CD4-positive, alpha-beta T cell treated with Interleukin-4 for 1 hour (primary cell): ENCODE measurements at regions not wholly inside any gene's neighbourhood (a gene's known extent, or its start where the extent isn't known, plus 50 kb on each side); places are given as distances from the start of the nearest gene placed in this dataset.
A peak's percentile ranks its signal among the peaks of the same experiment; 100 is the strongest.
"Not testable (repeated sequence)": the region's sequence is repeated elsewhere in the genome, so short reads cannot be mapped to it uniquely, and the experiment has no call there.

Source experiments
- DNase-seq, 2 donors: peaks; one replicate each; pipeline ENCODE4 v3.0.0-alpha.2; 2020 to 2022

DNA sequence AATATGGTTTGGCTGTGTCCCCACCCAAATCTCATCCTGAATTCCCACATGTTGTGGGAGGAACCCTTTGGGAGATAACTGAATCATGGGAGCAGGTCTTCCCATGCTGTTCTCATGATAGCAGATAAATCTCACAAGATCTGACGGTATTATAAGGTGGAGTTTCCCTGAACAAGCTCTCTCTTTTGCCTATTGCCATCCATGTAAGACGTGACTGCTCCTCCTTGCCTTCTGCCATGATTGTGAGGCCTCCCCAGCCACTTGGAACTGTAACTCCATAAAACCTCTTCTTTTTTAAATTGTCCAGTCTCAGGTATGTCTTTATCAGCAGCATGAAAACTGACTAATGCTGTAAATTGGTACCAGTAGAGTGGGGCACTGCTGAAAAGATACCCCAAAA is 103.3 kb upstream of the LYPLAL1 start:
- DNase-seq, result not testable (repeated sequence)

DNA sequence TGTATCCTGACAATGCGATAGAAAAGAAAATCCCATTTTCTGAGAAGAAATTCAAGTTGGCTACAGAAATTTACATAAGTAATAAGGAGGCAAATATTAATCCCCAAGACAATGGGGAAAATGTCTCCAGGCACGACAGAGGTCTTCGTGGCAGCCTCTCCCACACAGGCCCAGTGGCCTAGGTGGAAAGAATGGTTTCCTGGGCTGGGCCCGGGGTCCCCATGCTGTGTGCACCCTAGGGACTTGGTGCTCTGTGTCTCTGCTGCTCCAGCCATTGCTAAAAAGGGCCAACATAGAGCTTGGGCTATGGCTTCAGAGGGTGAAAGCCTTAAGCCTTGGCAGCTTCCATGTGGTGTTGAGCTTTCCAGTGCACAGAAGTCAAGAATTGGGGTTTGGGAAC is 102.5 kb upstream of the LYPLAL1 start:
- DNase-seq, result no peak

- no peak for DNase-seq
Observed at GRCh38 chr1:219072329-219072728, 101.3 kb upstream of the LYPLAL1 start.

GRCh38 chr1:219074084-219074728 is 99.5 kb upstream of the LYPLAL1 start:
- no peak for DNase-seq

GRCh38 chr1:219075121-219075879 is 98.4 kb upstream of the LYPLAL1 start:
- no peak for DNase-seq

- DNase-seq, result no peak
Observed at GRCh38 chr1:219076326-219076937, 97.2 kb upstream of the LYPLAL1 start.

GRCh38 chr1:219077767-219078166 is 95.9 kb upstream of the LYPLAL1 start:
- DNase-seq, result not testable (repeated sequence)

DNA sequence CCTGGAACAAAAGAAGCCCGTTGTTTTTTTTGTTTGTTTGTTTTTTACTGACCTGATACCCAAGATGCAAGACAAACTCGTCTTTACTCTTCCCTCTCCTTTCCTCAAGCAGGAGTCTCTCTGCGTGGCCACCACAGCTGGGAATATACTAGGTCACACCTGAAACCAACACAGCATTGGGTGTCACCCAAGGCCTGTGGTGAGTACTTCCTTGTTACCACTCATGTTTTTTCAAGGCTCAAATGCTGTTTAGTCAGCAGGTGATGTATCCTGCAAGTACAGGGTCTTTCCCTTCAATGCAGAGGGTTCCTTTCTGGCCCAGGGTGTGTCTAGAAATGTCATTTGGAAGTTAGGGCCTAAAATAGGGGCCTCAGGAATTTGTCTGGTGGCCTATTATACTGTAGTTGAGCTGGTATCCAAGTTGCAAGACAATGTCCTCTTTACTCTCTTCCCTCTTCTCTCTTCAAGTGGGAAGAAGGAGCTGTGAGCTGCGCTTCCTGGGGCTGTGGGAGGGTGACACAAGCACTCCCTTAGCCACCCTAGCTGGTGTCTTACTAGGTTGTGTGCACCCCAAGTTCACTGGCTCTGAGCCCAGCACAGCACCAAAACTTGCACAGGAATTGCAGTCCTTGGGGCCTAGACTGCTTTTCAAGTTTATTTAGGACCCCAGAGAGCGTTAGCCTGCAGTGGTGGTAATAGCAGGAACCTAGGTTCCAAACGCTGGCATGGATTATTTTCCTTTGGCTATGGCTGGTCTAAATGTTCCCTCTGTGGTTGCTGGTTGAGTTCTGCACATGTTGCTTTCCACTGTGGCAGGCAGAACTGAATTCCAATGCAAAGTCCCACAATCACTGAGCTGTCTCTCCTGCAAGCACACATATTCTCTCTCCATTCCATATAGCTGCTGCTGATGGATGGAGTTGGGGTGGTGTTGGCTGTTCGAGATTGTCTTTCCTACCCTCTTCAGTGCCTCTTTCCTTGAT is 91.4 kb upstream of the LYPLAL1 start:
- DNase-seq, result no peak

DNA sequence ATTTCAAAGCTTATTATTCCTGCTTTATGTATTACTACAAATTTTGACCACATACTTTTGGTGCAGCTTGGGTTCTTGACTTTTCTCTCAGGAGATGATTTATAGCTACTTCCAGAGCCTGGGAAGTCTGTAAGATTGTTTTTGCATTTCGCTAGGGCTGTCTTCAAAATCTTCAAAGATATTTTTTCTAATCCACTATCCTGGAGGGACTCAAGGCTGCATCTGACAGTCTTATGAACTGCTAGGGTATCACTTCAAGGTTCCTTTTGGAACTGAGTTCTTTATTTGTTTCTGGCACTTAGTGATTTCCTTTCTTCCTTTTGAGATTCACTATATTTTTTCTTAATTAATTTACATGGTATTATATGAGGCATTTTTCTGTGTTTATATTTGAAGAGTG is 90.0 kb upstream of the LYPLAL1 start:
- no peak for DNase-seq

DNA sequence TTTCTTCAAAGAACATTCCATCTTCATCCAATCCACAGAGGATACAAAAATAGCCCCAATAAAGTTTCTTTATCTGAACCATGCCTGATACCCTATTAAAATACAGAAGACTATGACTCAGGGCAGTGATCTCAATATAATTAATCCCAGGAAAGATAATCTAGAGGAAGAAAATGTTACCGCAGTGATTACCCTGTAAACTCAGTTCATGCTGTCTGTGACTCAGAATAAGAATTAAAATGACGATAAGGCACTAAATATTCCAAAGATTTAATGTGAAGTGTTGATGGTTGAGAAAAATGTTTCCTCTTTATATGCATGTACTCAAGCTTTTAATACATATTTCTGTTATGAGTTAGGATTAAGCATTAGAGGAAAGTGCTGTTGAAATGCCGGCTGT is 88.6 kb upstream of the LYPLAL1 start:
- DNase-seq, result no peak

GRCh38 chr1:219085988-219086387 is 87.7 kb upstream of the LYPLAL1 start:
- no peak for DNase-seq

GRCh38 chr1:219086956-219087469 is 86.7 kb upstream of the LYPLAL1 start:
- DNase-seq, result no peak

DNA sequence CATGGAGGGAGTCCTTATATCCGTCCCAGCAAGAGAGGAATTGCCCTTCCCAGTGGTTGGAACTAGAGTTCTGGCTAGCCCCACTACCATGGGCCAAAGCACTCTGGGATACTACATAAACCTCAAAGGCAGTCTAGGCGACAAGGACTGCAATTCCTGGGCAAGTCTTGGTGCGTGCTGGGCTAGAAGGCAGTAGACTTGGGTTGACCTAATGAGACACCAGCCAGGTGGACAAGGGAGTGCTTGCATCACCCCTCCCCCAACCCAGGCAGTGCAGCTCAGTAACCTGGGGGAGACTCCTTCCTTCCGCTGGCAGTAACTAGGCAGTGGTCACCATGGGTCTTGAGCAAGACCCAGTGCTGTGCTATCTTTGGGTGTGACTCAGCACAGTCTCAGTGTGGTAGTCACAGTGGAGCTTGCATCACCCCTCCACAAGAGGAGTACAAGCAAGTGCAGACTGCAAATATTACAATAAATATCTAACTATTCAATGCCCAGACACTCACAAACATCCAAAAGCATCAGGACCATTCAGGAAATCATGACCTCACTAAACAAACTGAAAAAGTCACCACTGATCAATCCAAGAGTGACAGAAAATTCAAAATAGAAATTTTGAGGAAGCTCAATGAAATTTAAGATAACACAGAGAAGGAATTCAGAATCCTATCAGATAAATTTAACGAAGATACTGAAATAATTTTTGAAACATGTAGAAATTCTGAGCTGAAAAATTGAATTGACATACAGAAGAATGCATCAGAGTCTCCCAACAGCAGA is 84.7 kb upstream of the LYPLAL1 start:
- peak; percentile 3 to 83 for DNase-seq

DNA sequence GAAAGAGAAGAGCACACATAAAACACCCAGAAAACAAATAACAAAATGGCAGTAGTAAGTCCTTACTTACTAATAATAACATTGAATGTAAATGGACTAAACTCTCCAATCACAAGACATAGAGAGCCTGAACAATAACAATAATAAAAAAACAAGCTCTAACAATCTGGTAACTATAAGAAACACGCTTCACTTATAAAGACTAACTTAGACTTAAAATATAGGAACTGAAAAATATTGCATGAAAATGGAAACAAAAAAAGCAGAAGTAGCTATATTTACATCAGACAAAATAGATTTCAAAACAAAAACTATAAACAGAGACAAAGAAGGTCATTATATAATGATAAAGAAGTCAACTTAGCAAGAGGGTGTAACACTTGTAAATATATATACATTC is 83.1 kb upstream of the LYPLAL1 start:
- peak in 1 of 2 donors; percentile 9 for DNase-seq

DNA sequence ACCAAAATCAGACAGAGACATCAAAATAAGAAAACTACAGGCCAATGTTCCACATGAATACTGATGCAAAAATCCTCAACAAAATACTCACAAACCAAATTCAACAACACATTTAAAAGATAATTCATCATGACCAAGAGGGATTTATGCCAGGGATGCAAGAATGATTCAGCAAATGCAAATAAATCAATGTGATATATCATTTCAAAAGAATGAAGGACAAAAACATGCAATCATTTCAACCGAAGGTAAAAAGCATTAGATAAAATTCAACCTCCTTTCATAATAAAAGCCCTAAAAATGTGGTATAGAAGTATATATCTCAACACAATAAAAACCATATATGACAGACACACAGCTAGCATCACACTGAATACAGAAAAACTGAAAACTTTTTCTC is 81.5 kb upstream of the LYPLAL1 start:
- no peak for DNase-seq

GRCh38 chr1:219099307-219099706 is 74.4 kb upstream of the LYPLAL1 start:
- no peak for DNase-seq

- DNase-seq, result no peak
Observed at GRCh38 chr1:219100059-219100458, 73.6 kb upstream of the LYPLAL1 start.

- DNase-seq, result not testable (repeated sequence)
Observed at GRCh38 chr1:219102466-219102865, 71.2 kb upstream of the LYPLAL1 start.

GRCh38 chr1:219105893-219106292 is 67.8 kb upstream of the LYPLAL1 start:
- DNase-seq, result no peak

GRCh38 chr1:219109424-219110018 is 64.2 kb upstream of the LYPLAL1 start:
- no peak for DNase-seq

GRCh38 chr1:219113261-219113660 is 60.4 kb upstream of the LYPLAL1 start:
- no peak for DNase-seq
